Activated CD8-positive, alpha-beta T cell treated with anti-CD3 and anti-CD28 coated beads, Interleukin-2, amount 10 ng/mL, durations not matched to agents 7 days and 5 days (primary cell): ENCODE measurements at regions not wholly inside any gene's neighbourhood (a gene's known extent, or its start where the extent isn't known, plus 50 kb on each side); places are given as distances from the start of the nearest gene placed in this dataset.
"Not testable (repeated sequence)": the region's sequence is repeated elsewhere in the genome, so short reads cannot be mapped to it uniquely, and the experiment has no call there.

ENCODE experiments used
- ATAC-seq: fragments of 150-1000 bp; cut with Tn5 transposase; one replicate; pipeline ENCODE4 v1.10.0; 2021; ENCODE audit warnings: moderate library complexity
- CTCF ChIA-PET: fragments of 350-600 bp; sonication (Branson Sonifier 250); formaldehyde crosslinking; loops from one replicate; lab custom pipeline; 2021; ENCODE audit warnings: antibody characterized with exemption; lab: Charles Lee
- POLR2A ChIA-PET: fragments of 350-600 bp; sonication (Branson Sonifier 250); formaldehyde crosslinking; loops from one replicate; lab custom pipeline; 2021; ENCODE audit warnings: antibody characterized with exemption; lab: Charles Lee
- DNase-seq: peaks from one replicate; pipeline ENCODE4 v3.0.0-alpha.2; 2020
- H3K27ac Mint-ChIP-seq: one replicate; pipeline ENCODE4 v1.8.0; 2021; ENCODE audit warnings: mild to moderate bottlenecking, mixed read lengths
- H3K27me3 Mint-ChIP-seq: one replicate; pipeline ENCODE4 v1.8.0; 2021; ENCODE audit warnings: low read depth, mixed read lengths
- H3K36me3 Mint-ChIP-seq: one replicate; pipeline ENCODE4 v1.8.0; 2021; ENCODE audit warnings: low read depth, mixed read lengths
- H3K4me1 Mint-ChIP-seq: one replicate; pipeline ENCODE4 v1.8.0; 2021; ENCODE audit warnings: low read depth, mixed read lengths
- H3K4me3 Mint-ChIP-seq: one replicate; pipeline ENCODE4 v1.8.0; 2021; ENCODE audit warnings: mild to moderate bottlenecking, mixed read lengths
- H3K9me3 Mint-ChIP-seq: one replicate; pipeline ENCODE4 v1.8.0; 2022; ENCODE audit warnings: mixed read lengths; ENCODE audit not compliant: insufficient read depth

GRCh38 chrY:19015854-19016253, 242.3 kb upstream of the HSFY2 start:
- no peak for DNase-seq
- ChIA-PET CTCF (no interaction called here), POLR2A (no interaction called here)
- Mint-ChIP-seq H3K27me3 (no peaks in the 10 kb centered on the region), H3K9me3 (no peaks in the 10 kb centered on the region), H3K4me1 (peaks cover 7% of the 10 kb centered on the region), H3K4me3 (no peak overlapping the region), H3K27ac (no peak overlapping the region), H3K36me3 (no peaks in the 10 kb centered on the region)
- no peak for ATAC-seq

GRCh38 chrY:19015213-19015612, 241.7 kb upstream of the HSFY2 start:
- Mint-ChIP-seq H3K27ac (no peak overlapping the region), H3K4me1 (peaks cover 7% of the 10 kb centered on the region), H3K4me3 (no peak overlapping the region), H3K27me3 (no peaks in the 10 kb centered on the region), H3K36me3 (no peaks in the 10 kb centered on the region), H3K9me3 (no peaks in the 10 kb centered on the region)
- POLR2A ChIA-PET: no interaction called here
- ATAC-seq (no peak), DNase-seq (no peak)
- CTCF ChIA-PET: no interaction called here

GRCh38 chrY:19012985-19013384, 239.4 kb upstream of the HSFY2 start:
- no peak for DNase-seq
- Mint-ChIP-seq H3K27ac (no peak overlapping the region), H3K27me3 (no peaks in the 10 kb centered on the region), H3K4me3 (no peak overlapping the region), H3K4me1 (peaks cover 7% of the 10 kb centered on the region), H3K36me3 (no peaks in the 10 kb centered on the region), H3K9me3 (no peaks in the 10 kb centered on the region)
- CTCF ChIA-PET: interaction anchor here (2.1 kb wide), 1 partner anchor 18 kb away, joined by 6 read pairs; no protein-coding TSS in a partner anchor
- ATAC-seq: no peak
- POLR2A ChIA-PET: no interaction called here

- Mint-ChIP-seq H3K9me3 (no peaks in the 10 kb centered on the region), H3K4me3 (no peak overlapping the region), H3K36me3 (no peaks in the 10 kb centered on the region), H3K27me3 (no peaks in the 10 kb centered on the region), H3K27ac (no peak overlapping the region), H3K4me1 (peaks cover 7% of the 10 kb centered on the region)
- ChIA-PET POLR2A (no interaction called here), CTCF (interaction anchor here (2.1 kb wide), 1 partner anchor 16 kb away, joined by 6 read pairs; no protein-coding TSS in a partner anchor)
- ATAC-seq (no peak), DNase-seq (no peak)
Measured at GRCh38 chrY:19011605-19012090, 238.1 kb upstream of the HSFY2 start.

- DNase-seq (no peak), ATAC-seq (no peak)
- no peaks in the 10 kb centered on the region for H3K36me3 Mint-ChIP-seq
- H3K4me3 Mint-ChIP-seq: no peak overlapping the region
- H3K27ac Mint-ChIP-seq: no peak overlapping the region
- H3K9me3 Mint-ChIP-seq: no peaks in the 10 kb centered on the region
- no peaks in the 10 kb centered on the region for H3K4me1 Mint-ChIP-seq
- POLR2A ChIA-PET: no interaction called here
- no peaks in the 10 kb centered on the region for H3K27me3 Mint-ChIP-seq
- CTCF ChIA-PET: no interaction called here
Measured at GRCh38 chrY:19006234-19006633, 232.7 kb upstream of the HSFY2 start.

- H3K4me3 Mint-ChIP-seq: no peak overlapping the region
- H3K9me3 Mint-ChIP-seq: no peaks in the 10 kb centered on the region
- DNase-seq: no peak
- H3K4me1 Mint-ChIP-seq: no peaks in the 10 kb centered on the region
- no peak overlapping the region for H3K27ac Mint-ChIP-seq
- H3K36me3 Mint-ChIP-seq: no peaks in the 10 kb centered on the region
- no peak for ATAC-seq
- ChIA-PET POLR2A (no interaction called here), CTCF (no interaction called here)
- H3K27me3 Mint-ChIP-seq: no peaks in the 10 kb centered on the region
Measured at GRCh38 chrY:19005579-19005978, 232.0 kb upstream of the HSFY2 start.

- no peaks in the 10 kb centered on the region for H3K27me3 Mint-ChIP-seq
- H3K36me3 Mint-ChIP-seq: no peaks in the 10 kb centered on the region
- peaks cover 4% of the 10 kb centered on the region for H3K4me1 Mint-ChIP-seq
- CTCF ChIA-PET: no interaction called here
- H3K27ac Mint-ChIP-seq: no peak overlapping the region
- no peak for ATAC-seq
- no peaks in the 10 kb centered on the region for H3K9me3 Mint-ChIP-seq
- H3K4me3 Mint-ChIP-seq: no peak overlapping the region
- POLR2A ChIA-PET: no interaction called here
- DNase-seq: no peak
Measured at GRCh38 chrY:18997635-18998240, 224.2 kb upstream of the HSFY2 start.

- CTCF ChIA-PET: no interaction called here
- no peak overlapping the region for H3K27ac Mint-ChIP-seq
Measured at GRCh38 chrY:18993480-18993879, 219.9 kb upstream of the HSFY2 start.

GRCh38 chrY:18992684-18993083, 219.1 kb upstream of the HSFY2 start:
- POLR2A ChIA-PET, ATAC-seq, H3K27me3 Mint-ChIP-seq, H3K36me3 Mint-ChIP-seq, DNase-seq, H3K9me3 Mint-ChIP-seq, H3K4me1 Mint-ChIP-seq, CTCF ChIA-PET, H3K4me3 Mint-ChIP-seq, H3K27ac Mint-ChIP-seq: not testable (repeated sequence)

More at GRCh38 chrY:18993480-18993879, 219.9 kb upstream of the HSFY2 start:
- DNase-seq (no peak), ATAC-seq (no peak)
- Mint-ChIP-seq H3K9me3 (no peaks in the 10 kb centered on the region), H3K4me1 (peaks cover 4% of the 10 kb centered on the region), H3K27me3 (no peaks in the 10 kb centered on the region), H3K4me3 (no peak overlapping the region), H3K36me3 (no peaks in the 10 kb centered on the region)
- POLR2A ChIA-PET: no interaction called here

GRCh38 chrY:18989356-18989755, 215.8 kb upstream of the HSFY2 start:
- H3K4me3 Mint-ChIP-seq: no peak overlapping the region
- ATAC-seq: no peak
- CTCF ChIA-PET: no interaction called here

GRCh38 chrY:18966001-18966400, 192.5 kb upstream of the HSFY2 start:
- CTCF ChIA-PET: no interaction called here
- no peaks in the 10 kb centered on the region for H3K4me1 Mint-ChIP-seq

More at GRCh38 chrY:18989356-18989755, 215.8 kb upstream of the HSFY2 start:
- peaks cover under 1% of the 10 kb centered on the region for H3K4me1 Mint-ChIP-seq
- no peak overlapping the region for H3K27ac Mint-ChIP-seq
- no peaks in the 10 kb centered on the region for H3K9me3 Mint-ChIP-seq
- H3K36me3 Mint-ChIP-seq: no peaks in the 10 kb centered on the region
- no peak for DNase-seq
- H3K27me3 Mint-ChIP-seq: no peaks in the 10 kb centered on the region
- POLR2A ChIA-PET: no interaction called here

GRCh38 chrY:18958846-18959245, 185.3 kb upstream of the HSFY2 start:
- Mint-ChIP-seq H3K4me1 (no peaks in the 10 kb centered on the region), H3K27ac (no peak overlapping the region), H3K36me3 (no peaks in the 10 kb centered on the region), H3K9me3 (peaks cover 18% of the 10 kb centered on the region), H3K27me3 (no peaks in the 10 kb centered on the region), H3K4me3 (no peak overlapping the region)
- no peak for DNase-seq
- ChIA-PET CTCF (no interaction called here), POLR2A (no interaction called here)
- no peak for ATAC-seq

More at GRCh38 chrY:18966001-18966400, 192.5 kb upstream of the HSFY2 start:
- POLR2A ChIA-PET: no interaction called here
- H3K36me3 Mint-ChIP-seq: no peaks in the 10 kb centered on the region
- H3K4me3 Mint-ChIP-seq: no peak overlapping the region
- ATAC-seq: no peak
- H3K27ac Mint-ChIP-seq: no peak overlapping the region
- H3K9me3 Mint-ChIP-seq: peaks cover 3% of the 10 kb centered on the region
- no peaks in the 10 kb centered on the region for H3K27me3 Mint-ChIP-seq
- no peak for DNase-seq
